ENCODE measurements at regions not wholly inside any gene's neighbourhood (a gene's known extent, or its start where the extent isn't known, plus 50 kb on each side); places are given as distances from the start of the nearest gene placed in this dataset.

DNA sequence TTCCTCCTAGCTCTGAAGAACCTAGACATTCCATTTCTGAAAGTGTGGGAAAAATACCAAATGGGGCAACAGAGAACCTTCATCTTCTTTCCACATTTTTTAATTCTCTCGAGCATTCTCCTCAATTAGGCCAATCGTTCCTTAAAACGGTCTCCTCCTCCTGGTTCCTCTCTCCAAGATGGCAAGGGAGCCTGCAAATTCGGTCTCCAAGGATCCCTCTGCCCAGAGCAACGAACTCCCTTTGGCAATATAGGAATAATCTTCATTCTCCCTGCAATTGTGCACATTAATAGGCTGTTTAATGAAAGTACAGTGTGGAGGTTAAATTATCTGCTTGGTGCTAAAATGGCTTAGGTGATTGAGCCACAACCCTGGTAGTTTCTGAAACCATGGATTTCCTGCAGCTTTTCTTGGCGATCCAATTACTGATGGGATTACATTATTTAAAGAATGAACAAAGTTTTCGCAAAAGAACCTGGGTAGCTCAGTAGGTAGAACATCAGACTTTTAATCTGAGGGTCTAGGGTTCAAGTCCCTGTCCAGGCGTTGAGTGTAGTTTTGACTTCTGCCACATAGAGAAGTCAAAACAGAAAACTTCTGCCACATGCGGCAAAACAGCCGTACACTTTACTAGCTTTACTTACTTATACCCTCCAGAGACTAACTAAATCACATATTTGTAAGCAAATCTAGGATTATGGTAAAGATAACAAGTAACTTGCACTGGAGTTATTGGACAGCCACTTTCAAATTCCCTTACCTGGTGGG lies 102.9 kb upstream of the ZNF184 start:
- TF ChIP-seq, protein P1, sequence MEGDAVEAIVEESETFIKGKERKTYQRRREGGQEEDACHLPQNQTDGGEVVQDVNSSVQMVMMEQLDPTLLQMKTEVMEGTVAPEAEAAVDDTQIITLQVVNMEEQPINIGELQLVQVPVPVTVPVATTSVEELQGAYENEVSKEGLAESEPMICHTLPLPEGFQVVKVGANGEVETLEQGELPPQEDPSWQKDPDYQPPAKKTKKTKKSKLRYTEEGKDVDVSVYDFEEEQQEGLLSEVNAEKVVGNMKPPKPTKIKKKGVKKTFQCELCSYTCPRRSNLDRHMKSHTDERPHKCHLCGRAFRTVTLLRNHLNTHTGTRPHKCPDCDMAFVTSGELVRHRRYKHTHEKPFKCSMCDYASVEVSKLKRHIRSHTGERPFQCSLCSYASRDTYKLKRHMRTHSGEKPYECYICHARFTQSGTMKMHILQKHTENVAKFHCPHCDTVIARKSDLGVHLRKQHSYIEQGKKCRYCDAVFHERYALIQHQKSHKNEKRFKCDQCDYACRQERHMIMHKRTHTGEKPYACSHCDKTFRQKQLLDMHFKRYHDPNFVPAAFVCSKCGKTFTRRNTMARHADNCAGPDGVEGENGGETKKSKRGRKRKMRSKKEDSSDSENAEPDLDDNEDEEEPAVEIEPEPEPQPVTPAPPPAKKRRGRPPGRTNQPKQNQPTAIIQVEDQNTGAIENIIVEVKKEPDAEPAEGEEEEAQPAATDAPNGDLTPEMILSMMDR (conservative IDR thresholded peaks at IDR 0.05; ENCODE audit: low read depth), result no peak
- CTCF ChIA-PET, result interaction anchor here (0.7 kb wide), 1 partner anchor 386 kb away, joined by 3 read pairs; no protein-coding TSS in a partner anchor
- POLR2A ChIA-PET (ENCODE audit: low non-redundant PET), result no interaction called here
- DNase-seq (ENCODE audit: low spot score), result no peak
- no peak overlapping the region for H3K27ac ChIP-seq

DNA sequence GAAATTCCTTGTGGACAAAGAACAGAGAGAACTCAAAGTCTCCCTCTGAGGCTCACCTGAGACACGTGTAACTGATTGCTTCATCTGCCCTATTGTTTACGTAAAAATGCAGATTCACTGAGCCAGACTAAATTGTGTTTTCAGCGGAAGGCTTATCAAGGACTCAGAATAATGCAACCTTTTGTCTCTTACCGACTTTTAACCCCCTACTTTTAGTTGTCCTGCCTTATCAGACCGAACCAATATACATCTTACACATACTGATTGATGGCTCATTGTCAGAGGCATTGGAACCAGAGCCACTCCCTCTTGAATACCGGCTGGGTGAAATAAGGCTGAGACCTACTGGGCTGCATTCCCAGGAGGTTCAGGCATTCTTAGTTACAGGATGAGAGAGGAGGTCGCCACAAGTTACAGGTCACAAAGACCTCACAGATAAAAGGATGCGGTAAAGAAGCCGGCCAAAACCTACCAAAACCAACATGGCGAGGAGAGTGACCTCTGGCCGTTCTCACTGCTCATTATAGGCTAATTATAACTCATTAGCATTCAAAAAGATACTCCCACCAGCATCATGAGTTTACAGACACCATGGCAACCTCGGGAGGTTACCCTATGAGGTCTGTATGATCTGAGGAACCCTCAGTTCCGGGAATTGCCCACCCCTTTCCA lies 95.5 kb upstream of the ZNF184 start:
- no peak overlapping the region for H3K27ac ChIP-seq
- CTCF ChIA-PET, result no interaction called here
- POLR2A ChIA-PET (ENCODE audit: low non-redundant PET), result interaction anchor here (0.7 kb wide), 1 partner anchor 1175 kb away, joined by 3 read pairs; no protein-coding TSS in a partner anchor
- no peak for DNase-seq (ENCODE audit: low spot score)
- TF ChIP-seq, protein P1 (conservative IDR thresholded peaks at IDR 0.05; ENCODE audit: low read depth), result no peak

DNA sequence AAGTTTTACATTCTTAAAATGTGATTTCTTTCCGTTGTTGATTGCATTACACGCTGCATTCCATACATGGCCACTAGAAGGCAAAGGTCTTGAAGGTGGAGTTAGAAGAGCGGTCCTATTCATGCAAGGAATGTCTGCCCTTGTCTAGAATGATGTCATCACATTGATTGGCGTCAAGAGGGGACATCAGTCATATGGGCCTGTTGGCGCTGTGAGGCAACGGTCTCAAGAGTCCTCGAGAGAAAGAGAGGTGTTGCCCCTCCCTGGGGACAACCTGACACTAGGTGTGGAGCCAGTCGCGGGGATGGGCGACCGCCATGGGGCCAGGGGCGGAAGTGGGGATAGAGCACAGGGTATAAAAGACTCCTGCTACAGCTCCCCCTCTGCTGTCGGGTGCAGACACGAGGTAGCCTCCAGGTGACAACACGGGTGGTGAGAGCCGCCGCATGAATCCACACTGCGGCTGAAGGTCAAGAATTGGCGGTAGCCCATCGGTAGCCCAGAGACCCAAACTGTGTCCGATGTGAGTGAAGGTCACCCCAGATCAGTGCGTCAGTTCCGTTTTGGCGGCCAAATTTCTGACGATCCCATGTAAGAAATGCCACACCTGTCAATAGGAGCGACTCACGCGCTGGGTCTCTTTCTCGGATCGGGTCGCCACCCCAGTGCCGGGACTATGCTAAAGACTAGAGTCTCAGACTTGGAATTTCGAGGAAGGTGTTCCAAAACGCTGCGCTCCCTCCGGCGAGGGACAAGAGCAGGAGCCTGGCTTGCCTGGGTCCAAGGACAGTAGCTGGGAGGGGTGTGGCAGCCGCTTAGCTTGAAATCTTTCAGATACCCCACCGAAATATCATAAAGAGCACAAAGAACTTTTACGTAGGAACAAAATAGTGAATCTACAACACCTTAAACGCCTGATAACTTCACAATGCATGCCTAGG lies 93.2 kb upstream of the ZNF184 start:
- TF ChIP-seq, protein P1 (conservative IDR thresholded peaks at IDR 0.05; ENCODE audit: low read depth), result no peak
- ChIA-PET POLR2A (ENCODE audit: low non-redundant PET) (no interaction called here), CTCF (no interaction called here)
- DNase-seq (ENCODE audit: low spot score), result no peak
- no peak overlapping the region for H3K27ac ChIP-seq

DNA sequence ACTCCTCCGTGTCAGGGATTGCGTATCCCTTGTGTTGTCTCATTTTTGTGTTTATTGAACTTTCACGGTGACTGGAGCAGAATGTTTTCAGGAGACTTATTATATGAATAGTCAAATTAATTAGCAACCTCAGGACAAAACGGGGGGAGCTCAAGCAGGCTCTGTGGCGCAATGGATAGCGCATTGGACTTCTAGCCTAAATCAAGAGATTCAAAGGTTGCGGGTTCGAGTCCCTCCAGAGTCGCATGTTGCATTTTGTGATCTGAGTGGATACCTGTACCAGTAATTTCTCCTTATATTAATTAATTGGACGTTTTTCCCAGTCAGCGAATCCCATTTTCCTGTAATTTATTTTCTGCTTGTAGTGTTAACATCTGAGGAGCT lies 89.1 kb upstream of the ZNF184 start:
- no peak for DNase-seq (ENCODE audit: low spot score)
- CTCF ChIA-PET, result interaction anchor here (0.6 to 0.8 kb wide), 2 partner anchors 185 to 1442 kb away, joined by 3 to 5 read pairs; no protein-coding TSS in a partner anchor
- TF ChIP-seq, protein P1 (conservative IDR thresholded peaks at IDR 0.05; ENCODE audit: low read depth), result no peak
- POLR2A ChIA-PET (ENCODE audit: low non-redundant PET), result no interaction called here
- no peak overlapping the region for H3K27ac ChIP-seq

DNA sequence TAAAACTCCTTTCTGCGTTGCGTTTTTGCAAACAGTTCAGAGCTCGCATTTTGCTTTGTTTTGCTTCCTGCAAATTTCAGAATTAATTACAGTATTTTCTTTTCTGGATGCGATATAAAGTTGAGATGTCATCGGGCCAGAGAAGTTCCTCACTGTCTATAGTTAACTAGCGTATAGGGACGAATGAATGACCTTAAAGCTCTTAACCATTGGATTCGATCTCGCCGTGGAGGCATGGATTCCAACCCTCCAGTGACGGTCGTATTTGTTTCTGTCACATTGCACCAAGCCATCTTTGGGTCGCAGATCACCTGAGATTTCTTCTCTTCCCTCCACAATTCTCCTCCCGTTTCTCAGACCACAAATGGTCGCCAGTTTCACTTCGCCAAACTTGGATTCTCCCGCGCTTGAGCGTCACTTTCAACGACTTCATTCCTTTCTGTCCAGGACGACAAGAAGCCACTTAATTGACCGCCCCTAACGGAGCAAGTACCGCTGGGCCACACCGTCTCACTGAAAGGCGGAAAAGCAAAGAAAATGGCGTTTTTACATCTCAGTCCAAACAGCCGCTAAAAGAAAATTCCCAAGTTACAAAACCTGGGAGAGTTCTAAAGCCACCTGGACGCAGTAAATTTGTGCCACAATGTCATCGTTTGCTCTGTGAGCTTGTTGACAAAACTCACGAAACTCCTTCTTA lies 85.3 kb upstream of the ZNF184 start:
- DNase-seq (ENCODE audit: low spot score), result no peak
- ChIA-PET POLR2A (ENCODE audit: low non-redundant PET) (no interaction called here), CTCF (interaction anchor here (0.6 kb wide), 2 partner anchors 279 to 364 kb away, joined by 3 to 4 read pairs; no protein-coding TSS in a partner anchor)
- TF ChIP-seq, protein P1 (conservative IDR thresholded peaks at IDR 0.05; ENCODE audit: low read depth), result no peak
- H3K27ac ChIP-seq, result no peak overlapping the region

Measured in RWPE1 (cell line).